ENCODE measurements at regions not wholly inside any gene's neighbourhood (a gene's known extent, or its start where the extent isn't known, plus 50 kb on each side); places are given as distances from the start of the nearest gene placed in this dataset.

DNA sequence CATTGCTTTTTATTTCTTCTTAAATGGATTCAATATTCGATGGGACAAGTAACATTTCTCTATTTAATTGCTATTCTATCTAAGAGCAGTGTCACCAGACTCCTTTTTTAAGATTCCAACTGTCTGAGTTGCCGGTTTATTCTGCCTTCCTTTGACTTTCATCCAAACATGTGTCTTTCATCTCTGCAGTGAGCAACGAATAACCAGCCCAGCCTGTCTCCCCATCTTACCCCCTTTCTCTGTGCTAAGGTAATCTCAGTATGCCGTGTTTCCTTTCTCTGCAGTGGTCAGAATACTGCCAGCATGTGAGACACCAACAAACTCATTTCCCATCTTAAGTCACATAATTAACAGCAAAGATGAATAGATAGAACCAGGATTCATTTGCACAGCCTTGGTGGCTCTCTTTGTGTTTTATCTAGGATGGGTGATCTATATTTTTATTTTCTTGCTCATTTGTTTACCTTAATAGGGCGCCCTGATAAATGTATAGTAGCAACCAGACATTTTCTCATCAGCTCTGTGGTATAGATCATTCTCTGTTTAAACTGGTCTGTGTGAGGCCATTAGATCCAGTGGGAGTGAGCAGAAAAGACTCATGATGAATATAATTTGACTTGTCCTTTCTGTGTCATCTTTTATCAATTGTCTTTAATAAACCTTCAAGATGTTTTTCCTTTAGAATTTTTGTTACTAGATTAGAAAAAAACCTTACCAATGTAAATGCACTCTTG is 394.8 kb upstream of the IGFBP7 start:
- TF ChIP-seq, protein P1, sequence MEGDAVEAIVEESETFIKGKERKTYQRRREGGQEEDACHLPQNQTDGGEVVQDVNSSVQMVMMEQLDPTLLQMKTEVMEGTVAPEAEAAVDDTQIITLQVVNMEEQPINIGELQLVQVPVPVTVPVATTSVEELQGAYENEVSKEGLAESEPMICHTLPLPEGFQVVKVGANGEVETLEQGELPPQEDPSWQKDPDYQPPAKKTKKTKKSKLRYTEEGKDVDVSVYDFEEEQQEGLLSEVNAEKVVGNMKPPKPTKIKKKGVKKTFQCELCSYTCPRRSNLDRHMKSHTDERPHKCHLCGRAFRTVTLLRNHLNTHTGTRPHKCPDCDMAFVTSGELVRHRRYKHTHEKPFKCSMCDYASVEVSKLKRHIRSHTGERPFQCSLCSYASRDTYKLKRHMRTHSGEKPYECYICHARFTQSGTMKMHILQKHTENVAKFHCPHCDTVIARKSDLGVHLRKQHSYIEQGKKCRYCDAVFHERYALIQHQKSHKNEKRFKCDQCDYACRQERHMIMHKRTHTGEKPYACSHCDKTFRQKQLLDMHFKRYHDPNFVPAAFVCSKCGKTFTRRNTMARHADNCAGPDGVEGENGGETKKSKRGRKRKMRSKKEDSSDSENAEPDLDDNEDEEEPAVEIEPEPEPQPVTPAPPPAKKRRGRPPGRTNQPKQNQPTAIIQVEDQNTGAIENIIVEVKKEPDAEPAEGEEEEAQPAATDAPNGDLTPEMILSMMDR (IDR thresholded peaks at IDR 0.05; ENCODE audit: poor library complexity, severe bottlenecking) = no peak
- no peak for TF ChIP-seq POLR2AphosphoS5 (IDR thresholded peaks at IDR 0.05)
- no peak for TF ChIP-seq EZH2 (IDR thresholded peaks at IDR 0.05; ENCODE audit: borderline replicate concordance, insufficient read depth, low read length, poor library complexity, severe bottlenecking)
- TF ChIP-seq MXI1 (conservative IDR thresholded peaks at IDR 0.05; ENCODE audit: poor library complexity, severe bottlenecking) = no peak
- no peak for TF ChIP-seq RAD21 (conservative IDR thresholded peaks at IDR 0.05)
- no peak for TF ChIP-seq EP300 (conservative IDR thresholded peaks at IDR 0.05; ENCODE audit: poor library complexity, severe bottlenecking)
- no peak for TF ChIP-seq SMC3 (conservative IDR thresholded peaks at IDR 0.05; ENCODE audit: poor library complexity)
- TF ChIP-seq TAF1 (IDR thresholded peaks at IDR 0.05; ENCODE audit: low read depth) = no peak
- no peak for TF ChIP-seq REST (IDR thresholded peaks at IDR 0.05; ENCODE audit: borderline replicate concordance)
